IPS DF 4.7 (cell line): ENCODE measurements at regions not wholly inside any gene's neighbourhood (a gene's known extent, or its start where the extent isn't known, plus 50 kb on each side); places are given as distances from the start of the nearest gene placed in this dataset.

Experiments used
- DNase-seq: peaks from one replicate; pipeline ENCODE4 v3.0.0-alpha.2; 2013; ENCODE audit warnings: low spot score; ENCODE audit errors: extremely low read depth

- DNase-seq: no peak
Observed at GRCh38 chr3:151992326-151993041, 119.0 kb downstream of the SUCNR1 start.

GRCh38 chr3:151995091-151995490 is 121.6 kb downstream of the SUCNR1 start:
- no peak for DNase-seq

GRCh38 chr3:151998744-151999143 is 125.3 kb downstream of the SUCNR1 start:
- no peak for DNase-seq

- DNase-seq: no peak
Observed at GRCh38 chr3:151999936-152000335, 126.5 kb downstream of the SUCNR1 start.

GRCh38 chr3:152011812-152012735 is 138.6 kb downstream of the SUCNR1 start:
- no peak for DNase-seq

- DNase-seq: no peak
Observed at GRCh38 chr3:152019508-152019907, 146.1 kb downstream of the SUCNR1 start.

- DNase-seq: no peak
Observed at GRCh38 chr3:152021951-152022461, 148.6 kb downstream of the SUCNR1 start.

- no peak for DNase-seq
Observed at GRCh38 chr3:152026033-152026556, 152.7 kb downstream of the SUCNR1 start.

- no peak for DNase-seq
Observed at GRCh38 chr3:152030320-152030719, 156.9 kb downstream of the SUCNR1 start.

GRCh38 chr3:152031321-152031720 is 157.9 kb downstream of the SUCNR1 start:
- no peak for DNase-seq

GRCh38 chr3:152037297-152037696 is 163.9 kb downstream of the SUCNR1 start:
- no peak for DNase-seq

GRCh38 chr3:152037953-152038352 is 164.5 kb downstream of the SUCNR1 start:
- no peak for DNase-seq

- DNase-seq: no peak
Observed at GRCh38 chr3:152038490-152038889, 165.0 kb downstream of the SUCNR1 start.

- DNase-seq: no peak
Observed at GRCh38 chr3:152039887-152040286, 166.4 kb downstream of the SUCNR1 start.

- DNase-seq: no peak
Observed at GRCh38 chr3:152040319-152040718, 166.9 kb downstream of the SUCNR1 start.

- DNase-seq: no peak
Observed at GRCh38 chr3:152043620-152044019, 170.2 kb downstream of the SUCNR1 start.

GRCh38 chr3:152046280-152046679 is 172.8 kb downstream of the SUCNR1 start:
- DNase-seq: no peak

GRCh38 chr3:152047465-152047864 is 174.0 kb downstream of the SUCNR1 start:
- DNase-seq: no peak

GRCh38 chr3:152048831-152049230 is 175.4 kb downstream of the SUCNR1 start:
- DNase-seq: no peak

- no peak for DNase-seq
Observed at GRCh38 chr3:152050903-152051302, 177.5 kb downstream of the SUCNR1 start.

GRCh38 chr3:152051501-152052404 is 178.3 kb downstream of the SUCNR1 start:
- DNase-seq: no peak
